Dedifferentiated amniotic fluid mesenchymal stem cell (primary cell): ENCODE measurements at regions not wholly inside any gene's neighbourhood (a gene's known extent, or its start where the extent isn't known, plus 50 kb on each side); places are given as distances from the start of the nearest gene placed in this dataset.

Source experiments
- DNase-seq: peaks from one replicate; pipeline ENCODE4 v3.0.0-alpha.2; 2016; ENCODE audit errors: extremely low spot score

DNA sequence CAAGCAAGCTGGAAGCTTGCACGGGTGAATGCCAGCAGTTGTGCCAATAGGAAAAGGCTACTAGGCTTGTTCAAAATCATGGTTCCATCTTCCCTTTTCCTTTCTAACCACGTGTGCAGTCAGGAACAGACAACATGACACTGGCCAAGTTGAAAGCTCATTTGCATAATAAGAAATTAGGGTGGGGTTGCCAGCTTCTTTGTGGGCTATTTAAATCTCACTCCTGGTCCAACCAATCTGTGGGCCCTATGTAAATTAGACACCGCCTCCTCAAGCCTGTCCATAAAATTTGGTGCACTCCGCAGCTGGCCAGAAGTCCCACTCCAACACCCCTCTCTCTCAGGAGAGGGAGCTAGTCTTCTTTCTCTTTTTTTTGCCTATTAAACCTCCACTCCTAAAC, 1948.4 kb upstream of the PIK3C3 start:
- DNase-seq = no peak

DNA sequence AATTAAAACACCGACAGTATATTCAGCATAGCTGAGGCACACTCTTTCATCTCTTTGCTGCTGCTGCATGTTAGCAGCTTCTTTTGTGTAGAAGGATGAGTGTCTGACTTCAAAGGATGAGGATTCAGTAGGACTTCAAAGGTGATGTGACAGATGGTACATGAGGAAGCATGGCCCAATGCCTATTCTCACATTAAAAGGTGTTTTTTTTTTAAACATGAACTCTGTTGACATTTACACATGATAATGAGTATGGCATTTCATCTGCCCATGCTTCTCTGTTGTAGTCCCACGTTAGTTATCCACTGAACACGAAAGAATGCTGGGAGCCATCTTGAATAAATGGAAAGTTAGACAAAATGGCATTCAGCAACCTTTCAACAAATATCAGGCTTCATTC, 1950.8 kb upstream of the PIK3C3 start:
- DNase-seq = no peak

DNA sequence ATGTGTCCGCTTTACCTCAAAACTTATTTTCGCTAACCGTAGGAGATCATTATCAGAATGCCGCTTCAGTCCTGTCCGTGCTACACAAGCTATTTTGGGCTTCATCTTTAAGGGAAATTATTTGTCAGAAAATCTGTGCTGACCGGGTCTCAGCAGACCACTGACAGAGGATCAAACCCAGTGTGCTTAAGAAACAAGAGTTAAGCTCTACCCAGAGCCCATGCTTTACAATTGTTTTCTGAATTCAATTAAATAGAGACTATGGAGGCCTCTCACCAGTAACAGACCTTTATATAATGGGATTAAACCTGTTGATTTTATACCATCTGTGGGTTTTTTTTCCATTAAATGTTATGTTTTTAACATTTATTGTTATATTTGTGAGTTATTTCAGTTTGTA, 1956.7 kb upstream of the PIK3C3 start:
- DNase-seq = no peak

- no peak for DNase-seq
Observed at GRCh38 chr18:39994498-39994897, 1960.5 kb upstream of the PIK3C3 start.

- no peak for DNase-seq
Observed at GRCh38 chr18:39991696-39992265, 1963.3 kb upstream of the PIK3C3 start.

DNA sequence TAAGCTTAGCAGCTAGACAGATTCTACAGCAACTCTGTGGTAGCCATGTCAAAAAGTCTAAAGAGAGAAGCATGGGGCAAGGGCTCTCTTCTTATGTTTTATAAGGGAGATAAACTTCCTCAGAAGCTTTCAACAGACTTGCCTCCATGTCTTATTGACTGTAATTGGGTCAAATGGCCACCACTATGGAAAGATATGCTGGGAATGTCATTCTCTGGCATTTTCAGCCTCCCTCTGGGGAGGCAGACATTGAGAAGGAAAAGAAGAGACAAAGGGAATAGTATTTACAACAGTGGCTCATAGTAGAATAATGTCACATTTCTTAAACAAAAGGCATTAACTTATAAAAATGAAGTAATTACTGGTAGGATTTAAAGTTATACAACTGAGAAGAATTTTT, 1964.5 kb upstream of the PIK3C3 start:
- no peak for DNase-seq

- DNase-seq = no peak
Observed at GRCh38 chr18:39976771-39977170, 1978.3 kb upstream of the PIK3C3 start.

- no peak for DNase-seq
Observed at GRCh38 chr18:39972521-39972920, 1982.5 kb upstream of the PIK3C3 start.

GRCh38 chr18:39969803-39970494, 1985.1 kb upstream of the PIK3C3 start:
- DNase-seq = no peak

- no peak for DNase-seq
Observed at GRCh38 chr18:39966275-39966674, 1988.8 kb upstream of the PIK3C3 start.

GRCh38 chr18:39962546-39962945, 1992.5 kb upstream of the PIK3C3 start:
- no peak for DNase-seq

DNA sequence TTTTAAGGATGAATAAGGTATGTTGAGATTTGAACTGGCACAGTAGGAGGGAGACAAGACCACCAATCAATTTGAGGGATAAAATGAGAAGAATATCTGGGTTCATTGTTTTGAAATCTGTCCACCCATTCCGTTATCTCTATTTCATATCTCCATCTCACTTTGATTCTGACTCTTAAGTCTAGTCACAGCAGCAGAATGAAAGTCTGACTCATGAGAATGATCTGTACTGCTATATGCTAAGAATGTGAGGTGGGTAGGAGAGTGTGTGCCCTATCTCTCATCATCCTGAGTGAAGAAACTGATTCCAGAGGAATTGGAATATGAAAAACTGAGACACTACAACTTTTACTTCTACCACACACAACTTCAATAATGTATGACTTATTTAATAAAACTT, 1994.5 kb upstream of the PIK3C3 start:
- no peak for DNase-seq

- no peak for DNase-seq
Observed at GRCh38 chr18:39959839-39960238, 1995.2 kb upstream of the PIK3C3 start.

DNA sequence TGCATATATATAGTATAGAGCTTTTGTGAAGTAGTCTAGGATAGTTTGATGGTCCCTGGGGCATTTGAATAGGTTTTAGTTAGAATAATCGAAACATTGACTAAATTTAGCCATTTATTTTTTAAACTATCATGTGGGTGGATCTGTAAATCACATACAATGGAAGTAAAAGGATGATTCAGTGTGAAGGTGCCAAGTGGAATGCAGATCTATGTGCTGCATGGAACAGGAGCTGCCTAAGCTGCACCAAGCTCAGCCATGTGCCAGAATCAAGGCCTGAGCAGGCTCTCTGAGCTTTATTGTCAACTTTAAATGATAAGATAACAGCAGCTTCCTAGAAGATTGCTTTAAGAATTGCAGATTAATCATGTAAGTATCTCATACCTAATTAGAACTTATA, 1996.2 kb upstream of the PIK3C3 start:
- DNase-seq = no peak

DNA sequence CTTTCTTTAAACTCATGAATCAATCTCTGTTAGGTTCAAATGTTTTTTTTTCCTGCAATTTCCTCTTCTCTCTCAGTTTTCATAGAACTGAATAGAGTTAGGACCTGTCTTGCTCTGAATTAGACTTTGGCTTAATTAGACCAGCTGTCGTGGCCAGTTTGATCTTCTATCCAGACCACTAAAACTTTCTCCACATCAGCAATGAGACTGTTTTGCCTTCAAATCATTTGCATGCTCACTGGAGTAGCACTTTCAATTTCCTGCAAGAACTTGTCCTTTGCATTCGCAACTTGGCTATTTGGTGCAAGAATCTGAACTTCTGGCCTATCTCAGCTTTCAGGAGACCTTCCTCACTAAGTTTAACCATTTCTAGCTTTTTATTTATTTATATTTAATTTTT, 2002.2 kb upstream of the PIK3C3 start:
- no peak for DNase-seq

- DNase-seq = no peak
Observed at GRCh38 chr18:39951142-39951720, 2003.8 kb upstream of the PIK3C3 start.

GRCh38 chr18:39946623-39947061, 2008.4 kb upstream of the PIK3C3 start:
- DNase-seq = no peak

- DNase-seq = no peak
Observed at GRCh38 chr18:39945076-39945475, 2010.0 kb upstream of the PIK3C3 start.

GRCh38 chr18:39942702-39943101, 2012.3 kb upstream of the PIK3C3 start:
- DNase-seq = no peak

DNA sequence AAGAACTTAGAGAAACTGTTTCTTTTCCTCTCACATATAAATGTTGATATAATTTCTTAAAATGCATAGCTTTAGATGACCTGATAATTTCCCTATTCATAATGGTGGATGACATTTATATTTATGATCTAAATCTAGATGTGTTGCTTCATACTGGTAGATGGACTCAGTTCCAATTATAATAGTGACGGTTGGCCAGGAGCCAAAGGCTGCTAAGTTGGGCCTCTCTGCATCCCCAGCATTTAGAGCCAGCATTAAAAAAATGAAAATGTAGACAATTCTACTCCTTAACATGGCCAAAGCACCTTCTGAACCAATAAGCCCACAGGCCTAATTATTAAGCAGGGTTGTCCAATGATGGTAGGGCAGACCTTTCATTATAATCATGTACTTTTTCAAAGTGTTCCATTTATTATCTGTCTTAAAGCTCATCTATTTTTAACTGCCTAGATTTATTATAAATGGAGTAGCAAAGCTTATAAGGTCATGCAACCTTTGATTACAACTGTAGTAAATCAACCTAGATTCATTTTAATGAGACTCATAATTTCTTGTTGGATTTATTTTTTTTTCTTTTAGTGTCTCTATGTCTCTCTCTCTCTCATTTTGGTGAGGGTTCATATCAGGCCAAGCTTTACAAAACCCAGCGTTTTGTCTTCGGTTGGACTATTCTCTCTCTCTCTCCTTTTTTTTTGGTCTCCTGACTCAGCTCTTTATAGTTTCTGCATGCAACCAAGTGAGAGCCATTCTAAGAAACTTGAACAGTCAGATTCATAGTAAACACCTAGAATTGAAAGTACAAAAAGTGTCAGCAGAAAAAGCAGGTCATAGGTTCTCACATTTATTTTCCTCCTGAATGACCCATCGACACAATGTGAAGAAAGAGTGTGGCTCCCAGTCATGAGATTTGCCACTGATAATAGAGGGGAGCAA, 2016.1 kb upstream of the PIK3C3 start:
- DNase-seq = no peak

GRCh38 chr18:39935598-39935997, 2019.4 kb upstream of the PIK3C3 start:
- DNase-seq = no peak

DNA sequence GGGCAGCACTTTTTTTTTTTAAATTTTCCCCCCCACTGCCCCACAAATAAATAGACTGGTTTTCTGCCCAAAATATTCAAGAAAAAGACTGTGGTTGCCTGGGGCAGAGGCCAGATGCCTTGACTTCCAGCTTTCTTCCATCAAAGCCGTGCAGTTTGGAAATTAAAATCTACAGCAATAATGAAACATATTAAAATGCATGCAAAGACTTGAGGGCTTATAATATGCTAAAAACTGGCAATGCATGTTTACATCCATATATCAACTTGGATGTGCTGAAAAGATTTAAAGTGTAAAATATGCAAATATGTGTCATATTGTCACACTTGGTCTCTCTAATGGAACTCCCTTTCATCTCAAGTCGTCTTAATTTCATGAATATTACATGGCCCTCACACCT, 2036.2 kb upstream of the PIK3C3 start:
- no peak for DNase-seq
